ENCODE measurements at regions not wholly inside any gene's neighbourhood (a gene's known extent, or its start where the extent isn't known, plus 50 kb on each side); places are given as distances from the start of the nearest gene placed in this dataset.
"Not testable (repeated sequence)": the region's sequence is repeated elsewhere in the genome, so short reads cannot be mapped to it uniquely, and the experiment has no call there.

DNA sequence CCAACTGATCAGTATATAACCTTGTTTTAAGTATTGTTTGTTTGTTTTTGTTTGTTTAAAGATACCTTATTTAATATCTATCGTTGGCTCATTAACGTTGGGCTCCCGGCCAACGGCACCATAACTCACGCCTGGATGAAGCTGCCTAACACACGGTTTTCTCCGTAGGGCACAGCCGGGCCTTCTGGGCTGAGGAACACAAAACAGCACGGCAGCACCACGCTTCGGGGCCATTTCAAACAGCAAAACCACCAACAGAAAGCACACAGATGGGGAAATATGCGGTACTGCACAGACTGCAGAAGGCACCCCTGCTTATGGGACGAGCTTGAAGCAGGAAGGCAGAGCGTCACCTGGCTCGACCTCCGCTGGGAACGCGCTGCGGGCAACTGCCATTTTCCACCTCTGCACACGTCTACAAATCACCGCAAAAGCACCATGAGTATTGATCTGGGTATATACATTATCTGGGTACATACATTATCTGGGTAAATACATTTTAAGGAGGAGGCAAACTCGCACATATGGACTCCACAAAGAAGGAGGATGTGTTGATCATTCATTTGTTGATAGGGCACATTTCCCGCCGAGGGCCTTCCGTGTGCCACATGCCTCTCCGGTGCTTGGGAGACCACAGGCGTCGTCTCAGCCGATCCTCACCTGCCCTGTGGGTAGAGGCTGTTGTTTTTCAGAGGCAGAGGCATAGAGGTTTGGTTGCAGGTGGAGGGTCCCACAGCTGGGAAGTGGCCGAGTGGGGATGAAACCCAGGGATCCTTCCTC is 123.7 kb upstream of the ATP2B2 start:
- no peak for DNase-seq

DNA sequence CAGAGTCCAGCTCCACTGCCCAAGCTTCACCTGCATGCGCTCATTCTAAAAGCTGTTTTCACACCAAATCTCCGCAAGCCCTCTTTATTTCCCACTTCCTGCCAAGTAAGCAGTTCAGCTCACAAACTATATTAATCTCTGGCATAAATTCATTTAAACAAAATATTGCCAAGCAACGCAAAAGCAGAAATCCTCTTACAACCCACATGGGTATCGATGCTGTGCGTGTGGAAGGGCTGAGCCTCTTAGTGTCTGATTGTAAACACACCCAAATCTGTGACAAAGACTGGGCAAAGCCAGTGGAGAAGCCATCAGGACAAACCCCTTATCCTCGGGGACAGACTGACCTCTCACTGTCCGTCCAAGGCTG is 124.3 kb upstream of the ATP2B2 start:
- DNase-seq, result no peak

DNA sequence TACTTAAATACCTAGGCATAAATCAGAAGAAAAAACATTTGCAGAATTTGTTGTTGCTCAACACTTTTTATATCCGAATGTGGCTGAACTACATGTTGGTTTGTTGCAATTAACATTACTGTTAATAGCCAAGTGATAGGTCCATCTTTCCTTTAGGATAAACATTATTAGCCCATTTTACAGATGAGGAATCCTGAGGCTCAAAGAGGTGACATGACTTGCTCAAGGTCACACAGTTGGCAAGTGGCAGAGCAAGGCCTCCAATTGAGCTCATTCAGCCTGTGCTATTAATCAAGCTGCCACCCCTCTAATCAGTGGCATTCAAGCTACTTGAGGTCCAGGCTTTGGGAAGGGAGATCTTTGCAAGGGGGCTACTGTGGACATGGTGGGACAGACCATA is 125.8 kb upstream of the ATP2B2 start:
- no peak for DNase-seq

DNA sequence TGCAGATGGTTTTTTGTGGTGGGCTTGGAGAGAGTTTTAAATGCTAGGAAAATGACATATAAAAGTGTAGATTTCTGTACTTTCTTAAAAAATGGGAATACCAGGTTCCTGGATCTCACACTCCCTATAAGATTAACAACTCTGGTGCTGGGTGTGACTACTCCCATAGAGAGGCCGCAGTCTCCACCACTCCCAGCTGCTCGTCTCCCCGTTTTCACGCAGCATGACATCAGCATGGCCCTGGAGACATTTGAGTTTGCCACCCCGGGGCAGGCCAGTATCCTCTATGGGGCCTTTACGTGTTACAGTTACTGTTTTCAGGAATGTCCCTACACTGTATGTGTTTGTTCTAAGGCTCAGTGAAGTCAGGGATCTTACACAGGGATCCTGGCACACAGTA is 126.7 kb upstream of the ATP2B2 start:
- no peak for DNase-seq

DNA sequence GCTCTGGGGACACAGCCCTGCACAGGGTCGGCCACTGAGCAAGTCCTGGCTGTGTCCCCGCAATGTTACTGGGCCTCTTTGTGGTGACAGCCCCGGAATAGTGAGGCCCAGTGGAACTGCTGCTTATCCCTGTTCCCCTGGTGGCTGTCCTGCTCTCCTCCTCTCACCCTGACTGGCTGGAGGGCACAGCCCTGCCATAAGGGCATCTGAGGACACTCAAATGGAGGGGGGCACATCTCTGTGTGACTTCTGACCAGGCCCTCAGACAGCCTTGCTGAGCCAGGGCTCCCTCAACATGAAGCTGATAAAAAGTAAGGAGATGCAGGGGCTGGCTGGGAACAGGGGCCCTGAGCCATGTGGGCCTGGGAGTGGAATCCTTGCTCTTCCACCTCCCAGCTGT is 127.4 kb upstream of the ATP2B2 start:
- DNase-seq, result no peak

DNA sequence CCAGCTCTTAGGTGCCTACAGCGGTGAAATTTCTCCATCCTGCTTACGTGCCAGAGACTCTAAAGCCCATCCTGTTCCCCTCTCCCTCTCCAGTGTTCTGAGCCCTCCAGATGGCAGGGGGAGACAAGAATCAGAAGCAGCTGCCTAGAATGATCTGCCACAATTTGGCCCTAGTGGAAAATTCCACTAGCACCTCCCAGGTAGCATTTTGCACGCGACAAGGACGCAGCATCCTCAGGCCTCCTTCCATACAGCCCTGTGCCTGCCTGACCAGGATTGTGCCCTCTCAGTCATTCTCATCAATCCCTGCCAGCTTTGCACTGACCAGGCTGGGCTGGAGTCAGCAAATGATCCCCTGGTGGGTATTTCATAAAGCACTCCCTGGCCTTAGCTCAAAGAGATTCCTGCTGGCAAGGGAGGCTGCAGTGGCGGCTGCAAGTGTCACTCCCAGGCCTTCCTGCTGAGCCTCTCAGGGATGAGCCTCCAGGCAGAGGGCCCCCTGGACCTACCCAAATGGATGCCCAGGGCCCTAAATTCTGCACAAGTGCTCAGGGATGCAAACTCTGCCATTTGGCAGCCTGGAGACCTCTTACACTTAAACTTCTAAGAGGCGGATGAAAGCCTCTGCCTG is 130.2 kb upstream of the ATP2B2 start:
- DNase-seq, result no peak

DNA sequence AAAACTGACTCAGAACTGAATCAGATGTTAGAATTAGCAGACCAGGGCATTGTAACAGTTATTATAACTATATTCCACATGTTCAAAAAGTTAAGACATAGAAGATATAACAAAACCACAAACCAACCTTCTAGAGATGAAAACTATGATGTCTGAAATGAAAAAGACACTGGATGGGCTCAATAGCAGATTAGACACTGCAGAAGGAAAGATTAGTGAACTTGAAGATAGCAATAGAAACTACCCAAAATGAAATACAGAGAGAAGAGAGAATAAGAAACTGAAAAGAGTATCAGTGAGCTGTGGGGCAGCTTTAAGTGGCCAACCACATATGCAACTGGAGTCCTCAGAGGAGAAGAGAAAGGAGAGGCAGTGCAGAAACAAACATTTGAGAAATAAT is 132.0 kb upstream of the ATP2B2 start:
- no peak for DNase-seq

DNA sequence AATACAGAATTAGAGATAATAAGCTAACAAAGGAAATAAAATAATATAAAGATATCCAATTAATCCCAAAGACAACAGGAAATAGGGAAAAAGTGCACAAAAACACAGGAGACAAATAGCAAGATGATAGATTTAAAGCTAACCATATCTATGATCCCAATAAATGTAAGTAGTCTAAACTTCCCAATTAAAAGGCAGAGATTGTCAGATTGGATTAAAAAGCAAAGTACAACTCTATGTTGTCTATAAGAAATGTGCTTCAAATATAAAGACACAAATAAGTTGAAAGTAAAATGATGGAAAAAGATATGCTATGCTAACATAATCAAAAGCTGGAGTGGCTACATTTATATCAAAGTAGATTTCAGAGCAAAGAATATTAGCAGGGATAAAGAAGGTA is 133.1 kb upstream of the ATP2B2 start:
- no peak for DNase-seq

DNA sequence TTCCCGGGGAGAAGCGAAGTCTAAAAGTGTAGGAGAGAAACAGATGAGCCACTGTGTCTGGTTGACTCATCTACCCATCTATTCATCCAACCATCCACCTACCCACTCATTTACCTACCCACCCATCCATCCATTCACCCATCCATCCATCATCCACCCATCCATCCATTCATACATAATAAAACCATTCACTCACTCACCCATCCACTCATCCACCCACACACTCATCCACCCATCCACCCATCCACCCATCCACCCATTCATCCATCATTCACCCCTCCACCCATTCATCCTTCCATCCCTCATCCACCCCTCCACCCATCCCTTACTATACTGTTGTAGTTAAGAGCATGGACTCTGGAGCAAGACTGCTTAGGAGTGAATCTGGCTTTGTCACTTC is 136.4 kb upstream of the ATP2B2 start:
- no peak for DNase-seq

DNA sequence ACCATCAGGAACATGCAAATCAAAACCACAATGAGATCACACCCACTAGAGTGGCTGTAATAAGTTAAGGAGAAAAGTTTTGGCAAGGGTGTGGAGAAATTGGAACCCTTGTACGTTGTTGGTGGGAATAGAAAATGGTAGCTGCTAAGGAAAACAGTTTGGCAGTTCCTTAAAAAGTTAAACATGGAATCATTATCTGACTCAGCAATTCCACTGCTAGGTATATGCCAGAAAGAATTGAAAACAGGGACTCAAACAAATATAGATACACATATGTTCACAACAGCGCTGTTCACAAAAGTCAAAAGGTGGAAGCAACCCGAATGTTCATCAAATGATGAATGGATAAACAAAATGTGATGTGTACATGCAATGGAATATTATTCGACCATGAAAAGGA is 138.8 kb upstream of the ATP2B2 start:
- DNase-seq, result no peak

DNA sequence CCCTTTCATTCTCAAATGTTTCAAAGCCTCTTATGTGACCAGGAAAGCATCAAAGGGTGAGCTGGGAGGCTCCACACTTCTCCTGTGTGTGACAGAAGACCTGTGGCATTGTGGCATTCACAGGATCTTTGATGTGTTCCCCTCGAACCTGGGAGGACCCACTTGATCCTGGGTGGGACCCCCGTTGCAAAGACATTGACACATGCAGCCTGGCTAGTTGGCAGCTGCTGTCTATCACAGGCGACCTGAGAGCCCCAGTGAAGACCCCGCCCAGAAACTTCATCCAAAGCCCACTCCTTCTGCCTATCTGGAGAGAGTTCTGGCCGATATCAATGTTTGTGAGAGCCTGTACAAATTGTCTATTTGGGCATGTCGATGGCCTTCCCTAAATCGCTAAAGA is 140.4 kb upstream of the ATP2B2 start:
- no peak for DNase-seq

DNA sequence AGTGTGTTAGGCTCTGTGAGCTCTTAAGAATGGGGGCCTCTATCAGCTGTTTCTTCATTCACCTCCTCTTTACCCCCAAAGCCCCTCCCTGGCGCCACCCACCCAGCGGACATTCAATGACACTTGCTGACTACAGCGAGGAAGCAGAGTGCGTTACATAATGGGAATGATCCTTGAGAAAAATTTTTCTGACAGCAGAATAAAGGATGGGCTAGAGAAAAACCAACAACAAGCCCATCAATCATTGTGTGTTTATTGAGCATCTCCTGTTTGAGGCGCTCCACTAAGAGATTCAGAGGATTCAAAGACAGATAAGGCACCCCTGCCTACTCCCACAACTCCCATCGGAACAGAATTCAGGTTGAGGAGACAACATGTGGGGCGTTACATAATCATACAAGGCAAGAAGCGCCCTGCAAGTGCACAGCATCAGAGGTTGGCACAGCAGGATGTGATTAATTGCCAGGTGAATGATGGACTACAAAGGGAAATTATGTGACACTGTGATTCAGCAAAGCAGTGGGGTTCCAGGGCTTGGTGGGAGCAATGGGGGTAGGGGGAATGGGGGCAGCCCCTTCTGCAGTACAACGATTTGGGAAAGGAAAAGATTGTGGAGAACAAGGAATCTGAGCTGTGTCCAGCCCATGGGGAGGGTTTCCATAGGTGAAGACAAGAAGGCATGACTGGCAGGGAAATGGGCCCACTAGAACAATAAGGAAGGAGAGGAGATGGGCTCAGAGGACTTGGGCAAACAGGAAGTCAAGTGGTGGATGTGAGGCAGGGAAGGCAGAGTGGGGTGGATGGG is 141.3 kb upstream of the ATP2B2 start:
- no peak for DNase-seq

DNA sequence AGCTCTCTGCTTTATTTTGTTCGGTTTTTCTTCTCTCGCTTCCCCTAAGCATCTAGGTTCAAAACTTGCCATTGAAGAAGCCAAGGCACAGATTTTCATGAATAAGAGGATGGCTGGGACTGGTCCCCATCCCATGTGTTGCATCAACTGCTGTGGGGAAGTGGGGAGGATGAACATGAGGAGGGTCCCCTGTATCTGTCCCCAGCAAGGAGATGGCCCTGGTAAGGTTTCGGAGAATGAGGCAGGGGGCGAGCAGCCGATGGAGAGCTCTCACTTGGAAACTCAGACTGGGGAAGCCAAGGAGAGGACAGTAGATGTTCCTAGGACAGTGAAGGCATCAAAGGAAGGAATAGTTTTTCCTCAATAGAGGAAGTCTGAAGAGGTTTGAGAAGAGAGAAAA is 142.0 kb upstream of the ATP2B2 start:
- DNase-seq, result no peak

DNA sequence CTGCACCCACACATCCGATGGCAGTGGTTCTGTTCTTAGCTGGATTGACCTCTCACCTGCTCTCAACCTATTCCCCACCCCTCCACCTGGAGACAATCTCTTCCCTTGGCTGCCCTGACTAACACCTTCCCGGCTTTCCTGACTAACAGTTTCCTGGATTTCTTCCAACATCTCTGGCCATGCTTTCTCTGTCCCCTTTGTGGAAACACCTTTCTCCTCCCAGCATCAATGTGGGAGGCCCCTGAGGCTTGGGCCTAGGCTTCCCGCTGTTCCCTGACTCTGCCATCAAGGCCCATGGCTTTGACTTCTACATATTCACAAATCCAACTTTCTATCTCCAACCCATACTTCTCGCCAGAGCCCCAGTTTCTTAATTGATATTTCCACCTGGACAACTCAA is 142.8 kb upstream of the ATP2B2 start:
- DNase-seq, result no peak

DNA sequence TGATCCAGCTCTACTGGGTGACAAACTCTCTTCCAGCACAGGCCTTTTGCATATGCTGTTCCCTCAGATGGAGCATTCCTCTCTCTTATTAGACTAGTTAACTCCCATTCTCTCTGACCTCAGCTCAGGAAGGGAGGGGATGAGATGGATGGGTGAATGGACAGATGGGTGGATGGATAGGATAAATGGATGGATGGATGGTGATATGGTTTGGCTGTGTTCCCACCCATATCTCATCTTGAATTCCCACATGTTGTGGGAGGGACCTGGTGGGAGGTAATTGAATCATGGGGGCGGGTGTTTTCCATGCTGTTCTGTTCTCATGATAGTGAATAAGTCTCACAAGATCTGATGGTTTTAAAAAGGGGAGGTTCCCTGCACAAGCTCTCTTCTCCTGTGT is 144.1 kb upstream of the ATP2B2 start:
- not testable (repeated sequence) for DNase-seq

DNA sequence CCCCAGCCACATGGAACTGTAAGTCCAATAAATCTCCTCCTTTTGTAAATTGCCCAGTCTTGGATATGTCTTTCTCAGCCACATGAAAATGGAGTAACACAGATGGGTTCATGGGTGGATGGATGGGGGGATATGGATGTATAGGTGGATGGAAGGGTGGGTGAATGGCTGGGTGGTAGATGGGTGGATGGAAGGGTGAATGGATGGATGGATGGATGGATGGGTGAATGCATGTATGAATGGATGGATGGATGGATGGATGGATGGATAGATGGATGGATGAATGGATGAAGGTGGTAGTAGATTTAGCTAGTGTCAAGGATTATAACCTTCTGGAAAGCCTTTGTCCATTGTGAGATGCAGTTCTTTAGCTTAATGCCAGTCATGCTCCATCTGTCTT is 146.1 kb upstream of the ATP2B2 start:
- DNase-seq, result no peak

DNA sequence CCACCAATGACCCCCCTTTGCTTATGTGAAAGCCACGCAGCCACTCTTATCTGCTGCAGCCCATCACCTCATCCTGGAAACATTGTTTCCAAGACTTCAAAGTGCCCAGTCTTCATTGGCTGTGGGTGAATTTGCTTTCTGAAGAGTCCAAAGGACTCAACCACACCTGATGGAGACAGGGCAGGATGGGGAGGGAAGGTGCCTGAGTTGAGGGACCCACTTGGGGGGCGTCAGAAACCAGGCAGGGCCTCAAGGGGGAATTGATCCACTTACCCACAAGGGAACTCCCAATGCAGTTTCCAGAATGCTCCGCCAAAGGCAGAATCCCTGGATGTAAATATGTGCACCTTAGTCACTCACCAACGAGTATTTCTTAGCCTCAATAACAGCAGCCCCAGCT is 147.9 kb upstream of the ATP2B2 start:
- no peak for DNase-seq

DNA sequence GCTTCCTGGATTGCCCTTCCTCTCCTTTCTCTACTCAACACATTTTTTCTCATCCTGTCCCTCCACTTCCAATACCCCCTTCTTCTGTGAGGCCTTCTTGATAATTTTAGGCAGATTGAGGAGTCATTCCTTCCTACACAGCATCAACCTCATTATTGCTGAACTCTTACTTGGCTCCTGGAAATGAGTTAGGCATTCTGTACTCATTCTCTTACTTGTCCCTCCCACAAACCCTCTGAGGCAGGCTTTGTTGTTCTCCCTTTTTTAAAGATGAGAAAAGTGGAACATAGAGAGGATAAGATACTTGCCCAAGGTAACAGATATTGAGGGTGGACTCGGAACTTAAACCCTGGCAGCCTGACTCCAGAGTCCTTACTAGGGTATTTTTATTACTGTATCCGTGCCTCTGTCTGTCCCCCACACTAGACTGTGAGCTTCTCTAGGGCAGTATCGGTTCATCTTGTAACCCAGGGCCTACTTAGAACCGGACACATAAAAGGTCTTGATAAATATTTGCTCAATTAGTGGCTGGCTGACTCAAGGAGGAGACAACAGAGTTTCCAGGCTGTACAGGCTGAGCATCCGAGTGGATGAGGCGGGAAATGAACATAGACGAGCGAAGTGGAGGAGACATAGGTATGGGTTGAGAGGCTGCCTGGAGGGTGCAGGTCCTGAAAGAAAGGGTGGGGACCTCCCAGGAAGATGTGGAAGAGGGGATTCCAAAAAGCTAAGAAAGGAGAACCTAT is 148.7 kb upstream of the ATP2B2 start:
- DNase-seq, result no peak

DNA sequence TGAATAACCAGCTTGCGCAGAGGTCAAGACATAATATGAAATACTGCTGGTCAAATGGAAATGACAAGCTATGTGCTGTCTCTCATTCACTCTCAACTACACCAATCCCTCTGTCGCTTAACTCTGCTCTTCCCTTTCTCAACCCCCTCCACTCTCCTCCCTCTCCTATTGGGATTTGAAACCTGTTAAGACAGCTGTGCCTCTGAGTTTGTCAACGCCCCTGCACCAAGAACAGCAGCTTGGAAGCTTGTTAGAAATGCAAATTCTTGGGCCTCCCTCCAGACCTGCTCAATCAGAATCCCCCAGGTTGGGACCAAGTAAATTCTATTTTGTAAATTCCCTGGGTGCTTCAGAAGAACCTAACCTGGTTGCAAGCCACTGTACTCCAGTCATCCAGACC is 149.7 kb upstream of the ATP2B2 start:
- no peak for DNase-seq

DNA sequence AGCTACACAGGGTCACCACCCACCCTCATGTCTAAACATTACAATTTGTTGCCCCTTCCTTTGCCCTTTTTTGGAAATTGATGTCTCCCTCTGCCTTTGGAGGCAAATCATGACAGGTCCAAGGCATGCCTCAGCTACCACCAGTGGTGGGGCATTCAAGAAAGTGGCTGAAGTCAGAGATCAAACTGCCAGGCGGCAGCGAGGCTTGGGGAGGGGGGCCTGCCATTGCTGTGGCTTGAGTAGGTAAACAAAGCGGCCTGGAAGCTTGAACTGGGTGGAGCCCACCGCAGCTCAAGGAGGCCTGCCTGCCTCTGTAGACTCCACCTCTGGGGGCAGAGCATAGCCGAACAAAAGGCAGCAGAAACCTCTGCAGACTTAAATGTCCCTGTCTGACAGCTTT is 152.0 kb upstream of the ATP2B2 start:
- DNase-seq, result not testable (repeated sequence)

DNA sequence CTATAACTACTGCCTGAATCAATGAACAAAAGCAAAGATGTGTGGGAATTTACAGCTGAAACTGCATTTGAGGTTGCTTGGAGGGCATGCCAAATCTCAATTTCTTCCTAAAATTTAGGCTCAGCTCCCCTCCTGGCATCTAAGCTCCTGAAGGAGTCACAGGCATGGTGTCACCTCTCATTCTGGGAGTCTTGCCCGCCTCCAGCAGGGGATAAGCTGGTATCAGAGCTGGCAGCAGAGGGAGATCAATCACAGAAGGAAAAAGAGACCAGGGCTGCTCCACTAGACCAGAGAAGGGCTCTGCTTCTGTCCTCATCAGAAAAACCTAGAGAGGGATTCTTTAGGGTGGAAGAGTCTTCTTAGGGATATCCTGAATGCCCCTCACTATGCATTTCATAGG is 150.4 kb upstream of the SLC6A11 start:
- no peak for DNase-seq

DNA sequence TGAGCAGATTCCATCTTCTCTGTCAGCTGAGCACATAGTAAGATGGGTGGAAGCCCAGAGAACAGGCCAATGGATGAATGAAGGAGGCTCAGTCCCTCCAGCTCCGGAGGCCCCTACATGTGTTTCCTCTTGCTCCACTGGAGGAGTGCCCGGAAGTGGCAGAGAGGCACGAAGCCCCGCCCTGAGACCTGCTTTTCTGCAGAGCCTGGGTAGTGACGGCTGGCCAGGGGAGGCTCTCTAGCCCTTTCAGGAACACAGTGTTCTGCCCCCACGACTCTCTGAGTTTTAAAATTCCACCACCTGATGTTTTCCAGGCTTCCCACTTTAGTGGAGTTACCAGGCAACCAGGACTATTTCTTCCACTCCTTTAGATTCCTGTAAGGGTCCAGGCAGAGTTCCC is 149.4 kb upstream of the SLC6A11 start:
- DNase-seq, result no peak

DNA sequence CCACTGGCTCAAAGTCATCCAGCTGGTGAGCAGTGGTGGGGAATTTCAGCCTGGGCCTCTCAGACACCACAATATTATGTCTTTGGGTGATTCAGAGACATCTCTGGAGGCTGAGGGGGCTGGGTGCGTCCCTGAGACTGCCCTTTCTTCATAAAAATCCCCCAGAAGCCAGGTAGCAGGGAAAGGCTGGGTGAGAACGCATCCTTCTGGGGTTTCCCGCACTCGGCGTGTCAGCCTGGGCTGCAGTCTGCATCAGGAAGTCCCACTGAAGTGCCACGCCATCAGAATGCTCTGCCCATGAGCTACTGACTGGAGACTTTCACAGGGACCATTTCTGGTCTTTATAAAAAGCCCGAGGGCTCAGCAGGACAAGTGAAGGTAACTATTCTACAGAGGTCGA is 148.8 kb upstream of the SLC6A11 start:
- DNase-seq, result no peak

All from activated CD4-positive, alpha-beta T cell treated with anti-CD3 and anti-CD28 coated beads, Interleukin-2, amount 50 U/mL, for 16 hours (primary cell).